HG03060 (cell line): ENCODE measurements at regions not wholly inside any gene's neighbourhood (a gene's known extent, or its start where the extent isn't known, plus 50 kb on each side); places are given as distances from the start of the nearest gene placed in this dataset.

Experiments used
- ATAC-seq: cut with Tn5 transposase; IDR thresholded peaks from one replicate; pipeline ENCODE4 v1.9.1; 2021; ENCODE audit warnings: low read depth, moderate number of reproducible peaks; ENCODE audit not compliant: unreplicated experiment

- no peak for ATAC-seq
Measured at GRCh38 chr16:64475627-64476351, 646.1 kb downstream of the CDH11 start.

GRCh38 chr16:64470916-64471315 is 650.9 kb downstream of the CDH11 start:
- no peak for ATAC-seq

- ATAC-seq = no peak
Measured at GRCh38 chr16:64469906-64470702, 651.8 kb downstream of the CDH11 start.

GRCh38 chr16:64469351-64469750 is 652.5 kb downstream of the CDH11 start:
- no peak for ATAC-seq

- no peak for ATAC-seq
Measured at GRCh38 chr16:64468515-64469090, 653.3 kb downstream of the CDH11 start.

- ATAC-seq = no peak
Measured at GRCh38 chr16:64459821-64460220, 662.0 kb downstream of the CDH11 start.

GRCh38 chr16:64459402-64459801 is 662.5 kb downstream of the CDH11 start:
- ATAC-seq = no peak

- ATAC-seq = no peak
Measured at GRCh38 chr16:64455275-64455674, 666.6 kb downstream of the CDH11 start.

- no peak for ATAC-seq
Measured at GRCh38 chr16:64453646-64454045, 668.2 kb downstream of the CDH11 start.

- ATAC-seq = no peak
Measured at GRCh38 chr16:64452446-64452845, 669.4 kb downstream of the CDH11 start.

GRCh38 chr16:64450177-64450576 is 671.7 kb downstream of the CDH11 start:
- ATAC-seq = no peak

- ATAC-seq = no peak
Measured at GRCh38 chr16:64449506-64449905, 672.4 kb downstream of the CDH11 start.

GRCh38 chr16:64445649-64446048 is 676.2 kb downstream of the CDH11 start:
- ATAC-seq = no peak

GRCh38 chr16:64445245-64445644 is 676.6 kb downstream of the CDH11 start:
- no peak for ATAC-seq

GRCh38 chr16:64440421-64440831 is 681.4 kb downstream of the CDH11 start:
- no peak for ATAC-seq

- no peak for ATAC-seq
Measured at GRCh38 chr16:64440005-64440404, 681.9 kb downstream of the CDH11 start.

- ATAC-seq = no peak
Measured at GRCh38 chr16:64437706-64438324, 684.0 kb downstream of the CDH11 start.

GRCh38 chr16:64434526-64435069 is 687.3 kb downstream of the CDH11 start:
- ATAC-seq = no peak

- ATAC-seq = no peak
Measured at GRCh38 chr16:64428463-64429113, 693.3 kb downstream of the CDH11 start.

- no peak for ATAC-seq
Measured at GRCh38 chr16:64426131-64426666, 695.7 kb downstream of the CDH11 start.
